ENCODE measurements at regions not wholly inside any gene's neighbourhood (a gene's known extent, or its start where the extent isn't known, plus 50 kb on each side); places are given as distances from the start of the nearest gene placed in this dataset.
"Not testable (repeated sequence)": the region's sequence is repeated elsewhere in the genome, so short reads cannot be mapped to it uniquely, and the experiment has no call there.

DNA sequence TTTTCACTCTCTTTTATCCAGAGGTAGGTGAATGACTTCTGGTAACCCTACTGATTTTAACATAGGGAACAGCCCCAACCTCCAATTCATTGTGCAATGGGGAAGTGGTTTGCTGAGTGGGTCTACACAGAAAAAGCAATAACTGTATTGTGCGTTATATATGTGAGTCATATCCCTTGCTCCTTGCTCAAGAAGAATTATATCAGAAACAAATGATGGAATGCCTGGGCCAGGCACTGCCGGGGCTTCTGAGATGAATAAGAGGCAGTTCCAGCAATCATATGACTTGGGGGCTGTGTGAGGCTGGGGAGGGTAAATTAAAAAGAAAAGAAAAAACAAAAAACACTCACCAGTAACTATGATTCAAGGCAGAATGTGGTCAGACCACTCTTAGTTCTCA is 79.2 kb upstream of the ABCA1 start:
- Histone ChIP-seq H3F3A (replicated peaks; ENCODE audit: insufficient read depth) (peaks cover 19% of the 10 kb centered on the region), H4K20me1 (ENCODE audit: insufficient read depth) (no peaks in the 10 kb centered on the region), H3K9me3 (no peaks in the 10 kb centered on the region), H3K4me3 (ENCODE audit: low read depth in 2 of 2, low read length in 1 of 2) (no peak overlapping the region; a peak in 1 of 4 replicates), H3K79me2 (ENCODE audit: insufficient read depth) (no peaks in the 10 kb centered on the region), H3K9me2 (no peaks in the 10 kb centered on the region), H3K27ac (ENCODE audit: low read depth in 2 of 2, low read length in 1 of 2) (peak overlapping the region in 1 of 2 experiments; percentile 75; a peak in 2 of 4 replicates), H3K4me2 (peak overlapping the region; percentile 51), H3K4me1 (ENCODE audit: control insufficient read depth in 1 of 2, insufficient read depth in 2 of 2, low read depth in 1 of 2, low read length in 1 of 2) (no peaks in the 10 kb centered on the region), H3K36me3 (replicated peaks in 1 of 2; ENCODE audit: control insufficient read depth in 1 of 2, insufficient read depth in 2 of 2, low read length in 1 of 2) (no peaks in the 10 kb centered on the region), H3K9ac (peak overlapping the region; percentile 4; the same call in 1 of the 2 replicates), H2AFZ (ENCODE audit: low read depth) (peak overlapping the region; percentile 71), H3K27me3 (ENCODE audit: insufficient read depth) (no peaks in the 10 kb centered on the region)
- CTCF ChIA-PET: no interaction called here
- no peak for DNase-seq
- POLR2A ChIA-PET: no interaction called here
- 2% methylated on average over 2 of the region's 2 CpGs for WGBS (ENCODE audit: low lambda C conversion rate)
- peak; percentile 32; the same call in 1 of the 2 replicates for TF ChIP-seq ELF1 (IDR thresholded peaks at IDR 0.05)
- TF ChIP-seq NFIC (IDR thresholded peaks at IDR 0.05; ENCODE audit: borderline replicate concordance): no peak
- TF ChIP-seq EP300 (IDR thresholded peaks at IDR 0.05; ENCODE audit: borderline replicate concordance in 1 of 2, low read depth in 1 of 2, low read length in 1 of 2): peak in 1 of 2 experiments; percentile 61; a peak in 1 of 4 replicates
- TF ChIP-seq SMC3 (IDR thresholded peaks at IDR 0.05; ENCODE audit: low read depth, low read length): no peak
- peak; percentile 74 for TF ChIP-seq FOSL2 (IDR thresholded peaks at IDR 0.05; ENCODE audit: borderline replicate concordance, low read depth)
- no peak for TF ChIP-seq USF2 (IDR thresholded peaks at IDR 0.05; ENCODE audit: borderline replicate concordance, low read depth, low read length)
- peak; percentile 68; the same call in 1 of the 2 replicates for TF ChIP-seq TCF12 (IDR thresholded peaks at IDR 0.05)
- peak; percentile 61; the same call in 1 of the 2 replicates for TF ChIP-seq RXRA (IDR thresholded peaks at IDR 0.05; ENCODE audit: borderline replicate concordance, low read depth)
- TF ChIP-seq, protein P1, sequence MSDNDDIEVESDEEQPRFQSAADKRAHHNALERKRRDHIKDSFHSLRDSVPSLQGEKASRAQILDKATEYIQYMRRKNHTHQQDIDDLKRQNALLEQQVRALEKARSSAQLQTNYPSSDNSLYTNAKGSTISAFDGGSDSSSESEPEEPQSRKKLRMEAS (IDR thresholded peaks at IDR 0.05; ENCODE audit: low read depth): peak; percentile 46
- peak; percentile 67; the same call in 1 of the 2 replicates for TF ChIP-seq JUND (IDR thresholded peaks at IDR 0.05)
- TF ChIP-seq RCOR1 (IDR thresholded peaks at IDR 0.05; ENCODE audit: low read length): no peak
- TF ChIP-seq, protein P2, sequence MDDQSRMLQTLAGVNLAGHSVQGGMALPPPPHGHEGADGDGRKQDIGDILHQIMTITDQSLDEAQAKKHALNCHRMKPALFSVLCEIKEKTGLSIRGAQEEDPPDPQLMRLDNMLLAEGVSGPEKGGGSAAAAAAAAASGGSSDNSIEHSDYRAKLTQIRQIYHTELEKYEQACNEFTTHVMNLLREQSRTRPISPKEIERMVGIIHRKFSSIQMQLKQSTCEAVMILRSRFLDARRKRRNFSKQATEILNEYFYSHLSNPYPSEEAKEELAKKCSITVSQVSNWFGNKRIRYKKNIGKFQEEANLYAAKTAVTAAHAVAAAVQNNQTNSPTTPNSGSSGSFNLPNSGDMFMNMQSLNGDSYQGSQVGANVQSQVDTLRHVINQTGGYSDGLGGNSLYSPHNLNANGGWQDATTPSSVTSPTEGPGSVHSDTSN (IDR thresholded peaks at IDR 0.05): peak; percentile 82
- 0 out of 2 replicates have a peak, but pooled peaks have one; percentile 38 for TF ChIP-seq USF1 (IDR thresholded peaks at IDR 0.05; ENCODE audit: borderline replicate concordance, low read depth)

GRCh38 chr9:105010089-105010488 is 82.1 kb upstream of the ABCA1 start:
- H3K27ac ChIP-seq (ENCODE audit: low read depth in 2 of 2, low read length in 1 of 2); H3K4me3 ChIP-seq (ENCODE audit: low read depth in 2 of 2, low read length in 1 of 2); H3K36me3 ChIP-seq (replicated peaks in 1 of 2; ENCODE audit: control insufficient read depth in 1 of 2, insufficient read depth in 2 of 2, low read length in 1 of 2); POLR2A ChIA-PET; H3K4me2 ChIP-seq; H2AFZ ChIP-seq (ENCODE audit: low read depth); H3K9me2 ChIP-seq; H3K9ac ChIP-seq; DNase-seq; CTCF ChIA-PET; H3K27me3 ChIP-seq (ENCODE audit: insufficient read depth); H3K79me2 ChIP-seq (ENCODE audit: insufficient read depth); H4K20me1 ChIP-seq (ENCODE audit: insufficient read depth); H3K9me3 ChIP-seq; H3K4me1 ChIP-seq (ENCODE audit: control insufficient read depth in 1 of 2, insufficient read depth in 2 of 2, low read depth in 1 of 2, low read length in 1 of 2): not testable (repeated sequence)
- 85% methylated on average over 3 of the region's 3 CpGs for WGBS (ENCODE audit: low lambda C conversion rate)
- H3F3A ChIP-seq (replicated peaks; ENCODE audit: insufficient read depth): peaks cover 19% of the 10 kb centered on the region
